Activated CD8-positive, alpha-beta memory T cell treated with anti-CD3 and anti-CD28 coated beads, Interleukin-2, amount 10 ng/mL, durations not matched to agents 7 days and 5 days (primary cell): ENCODE measurements at regions not wholly inside any gene's neighbourhood (a gene's known extent, or its start where the extent isn't known, plus 50 kb on each side); places are given as distances from the start of the nearest gene placed in this dataset.

Experiments used
- ATAC-seq: fragments of 150-1000 bp; cut with Tn5 transposase; one replicate; pipeline ENCODE4 v1.10.0; 2021; ENCODE audit warnings: moderate library complexity
- CTCF ChIA-PET: fragments of 350-600 bp; sonication (Branson Sonifier 250); formaldehyde crosslinking; loops from one replicate; lab custom pipeline; 2021; ENCODE audit warnings: antibody characterized with exemption; lab: Charles Lee
- DNase-seq: peaks from one replicate; pipeline ENCODE4 v3.0.0-alpha.2; 2020
- H3K27ac Mint-ChIP-seq: one replicate; pipeline ENCODE4 v1.8.0; 2021; ENCODE audit warnings: mild to moderate bottlenecking, mixed read lengths
- H3K27me3 Mint-ChIP-seq: one replicate; pipeline ENCODE4 v1.8.0; 2021; ENCODE audit warnings: mixed read lengths
- H3K36me3 Mint-ChIP-seq: one replicate; pipeline ENCODE4 v1.8.0; 2021; ENCODE audit warnings: mild to moderate bottlenecking, mixed read lengths
- H3K4me1 Mint-ChIP-seq: one replicate; pipeline ENCODE4 v1.8.0; 2021; ENCODE audit warnings: mixed read lengths
- H3K4me3 Mint-ChIP-seq: one replicate; pipeline ENCODE4 v1.8.0; 2021; ENCODE audit warnings: mild to moderate bottlenecking, moderate library complexity, mixed read lengths
- H3K9me3 Mint-ChIP-seq: one replicate; pipeline ENCODE4 v1.8.0; 2022; ENCODE audit warnings: low read depth, mixed read lengths

- no peaks in the 10 kb centered on the region for H3K27me3 Mint-ChIP-seq
- H3K4me1 Mint-ChIP-seq = no peaks in the 10 kb centered on the region
- no peak overlapping the region for H3K27ac Mint-ChIP-seq
- DNase-seq = no peak
- H3K9me3 Mint-ChIP-seq = peaks cover 3% of the 10 kb centered on the region
- no peaks in the 10 kb centered on the region for H3K36me3 Mint-ChIP-seq
- H3K4me3 Mint-ChIP-seq = no peak overlapping the region
- ATAC-seq = no peak
- CTCF ChIA-PET = no interaction called here
Measured at GRCh38 chr4:126221282-126221681, 906.5 kb downstream of the FAT4 start.

GRCh38 chr4:126221717-126222340 lies 907.1 kb downstream of the FAT4 start:
- no peak for ATAC-seq
- no peaks in the 10 kb centered on the region for H3K36me3 Mint-ChIP-seq
- no peaks in the 10 kb centered on the region for H3K4me1 Mint-ChIP-seq
- H3K27ac Mint-ChIP-seq = no peak overlapping the region
- CTCF ChIA-PET = no interaction called here
- DNase-seq = no peak
- peaks cover 3% of the 10 kb centered on the region for H3K9me3 Mint-ChIP-seq
- H3K4me3 Mint-ChIP-seq = no peak overlapping the region
- no peaks in the 10 kb centered on the region for H3K27me3 Mint-ChIP-seq

- Mint-ChIP-seq H3K4me3 (no peak overlapping the region), H3K27me3 (no peaks in the 10 kb centered on the region), H3K9me3 (peaks cover 3% of the 10 kb centered on the region), H3K4me1 (no peaks in the 10 kb centered on the region), H3K27ac (no peak overlapping the region), H3K36me3 (no peaks in the 10 kb centered on the region)
- ATAC-seq = no peak
- CTCF ChIA-PET = no interaction called here
- no peak for DNase-seq
Measured at GRCh38 chr4:126223784-126224407, 909.1 kb downstream of the FAT4 start.

- no peak for ATAC-seq
- CTCF ChIA-PET = no interaction called here
- H3K36me3 Mint-ChIP-seq = no peaks in the 10 kb centered on the region
- DNase-seq = no peak
- H3K4me3 Mint-ChIP-seq = no peak overlapping the region
- H3K27me3 Mint-ChIP-seq = no peaks in the 10 kb centered on the region
- no peak overlapping the region for H3K27ac Mint-ChIP-seq
- no peaks in the 10 kb centered on the region for H3K4me1 Mint-ChIP-seq
- peaks cover 3% of the 10 kb centered on the region for H3K9me3 Mint-ChIP-seq
Measured at GRCh38 chr4:126227428-126227827, 912.7 kb downstream of the FAT4 start.

GRCh38 chr4:126230269-126230668 lies 915.5 kb downstream of the FAT4 start:
- H3K4me3 Mint-ChIP-seq = no peak overlapping the region
- ATAC-seq = no peak
- no peak for DNase-seq
- CTCF ChIA-PET = no interaction called here
- no peaks in the 10 kb centered on the region for H3K9me3 Mint-ChIP-seq
- H3K36me3 Mint-ChIP-seq = no peaks in the 10 kb centered on the region
- H3K27ac Mint-ChIP-seq = no peak overlapping the region
- no peaks in the 10 kb centered on the region for H3K27me3 Mint-ChIP-seq
- H3K4me1 Mint-ChIP-seq = no peaks in the 10 kb centered on the region

GRCh38 chr4:126233483-126233882 lies 918.7 kb downstream of the FAT4 start:
- no peak overlapping the region for H3K4me3 Mint-ChIP-seq
- no peak for DNase-seq
- peaks cover 4% of the 10 kb centered on the region for H3K9me3 Mint-ChIP-seq
- no peaks in the 10 kb centered on the region for H3K27me3 Mint-ChIP-seq
- no peak for ATAC-seq
- CTCF ChIA-PET = no interaction called here
- H3K4me1 Mint-ChIP-seq = no peaks in the 10 kb centered on the region
- no peaks in the 10 kb centered on the region for H3K36me3 Mint-ChIP-seq
- H3K27ac Mint-ChIP-seq = no peak overlapping the region

- CTCF ChIA-PET = no interaction called here
Measured at GRCh38 chr4:126238013-126238412, 923.3 kb downstream of the FAT4 start.

GRCh38 chr4:126241634-126242033 lies 926.9 kb downstream of the FAT4 start:
- Mint-ChIP-seq H3K27me3 (no peaks in the 10 kb centered on the region), H3K9me3 (peaks cover 6% of the 10 kb centered on the region), H3K4me3 (no peak overlapping the region), H3K27ac (no peak overlapping the region), H3K4me1 (no peaks in the 10 kb centered on the region), H3K36me3 (no peaks in the 10 kb centered on the region)
- no peak for ATAC-seq
- no peak for DNase-seq
- CTCF ChIA-PET = no interaction called here

More at GRCh38 chr4:126238013-126238412, 923.3 kb downstream of the FAT4 start:
- Mint-ChIP-seq H3K36me3 (no peaks in the 10 kb centered on the region), H3K27me3 (no peaks in the 10 kb centered on the region), H3K27ac (no peak overlapping the region), H3K4me1 (no peaks in the 10 kb centered on the region), H3K4me3 (no peak overlapping the region), H3K9me3 (peaks cover 8% of the 10 kb centered on the region)
- ATAC-seq = no peak
- DNase-seq = no peak

GRCh38 chr4:126242679-126243390 lies 928.1 kb downstream of the FAT4 start:
- Mint-ChIP-seq H3K36me3 (no peaks in the 10 kb centered on the region), H3K4me3 (no peak overlapping the region), H3K27me3 (no peaks in the 10 kb centered on the region), H3K9me3 (peaks cover 6% of the 10 kb centered on the region), H3K4me1 (no peaks in the 10 kb centered on the region), H3K27ac (no peak overlapping the region)
- CTCF ChIA-PET = no interaction called here
- no peak for ATAC-seq
- no peak for DNase-seq

GRCh38 chr4:126247409-126247808 lies 932.7 kb downstream of the FAT4 start:
- H3K27me3 Mint-ChIP-seq = no peaks in the 10 kb centered on the region
- ATAC-seq = no peak
- no peak for DNase-seq
- H3K36me3 Mint-ChIP-seq = no peaks in the 10 kb centered on the region
- H3K9me3 Mint-ChIP-seq = peaks cover 3% of the 10 kb centered on the region
- H3K4me1 Mint-ChIP-seq = no peaks in the 10 kb centered on the region
- no peak overlapping the region for H3K4me3 Mint-ChIP-seq
- CTCF ChIA-PET = no interaction called here
- no peak overlapping the region for H3K27ac Mint-ChIP-seq

GRCh38 chr4:126250006-126250405 lies 935.3 kb downstream of the FAT4 start:
- CTCF ChIA-PET = no interaction called here
- H3K9me3 Mint-ChIP-seq = no peaks in the 10 kb centered on the region
- DNase-seq (no peak), ATAC-seq (no peak)
- H3K27me3 Mint-ChIP-seq = no peaks in the 10 kb centered on the region
- H3K4me3 Mint-ChIP-seq = no peak overlapping the region
- no peak overlapping the region for H3K27ac Mint-ChIP-seq
- H3K4me1 Mint-ChIP-seq = no peaks in the 10 kb centered on the region
- H3K36me3 Mint-ChIP-seq = no peaks in the 10 kb centered on the region

GRCh38 chr4:126251169-126251568 lies 936.4 kb downstream of the FAT4 start:
- DNase-seq (no peak), ATAC-seq (no peak)
- H3K27ac Mint-ChIP-seq = no peak overlapping the region
- no peaks in the 10 kb centered on the region for H3K36me3 Mint-ChIP-seq
- no peaks in the 10 kb centered on the region for H3K4me1 Mint-ChIP-seq
- no peaks in the 10 kb centered on the region for H3K27me3 Mint-ChIP-seq
- no peak overlapping the region for H3K4me3 Mint-ChIP-seq
- CTCF ChIA-PET = no interaction called here
- H3K9me3 Mint-ChIP-seq = no peaks in the 10 kb centered on the region

- no peak for ATAC-seq
- H3K36me3 Mint-ChIP-seq = no peaks in the 10 kb centered on the region
- CTCF ChIA-PET = no interaction called here
- peaks cover 4% of the 10 kb centered on the region for H3K9me3 Mint-ChIP-seq
- H3K4me1 Mint-ChIP-seq = no peaks in the 10 kb centered on the region
- DNase-seq = no peak
- no peak overlapping the region for H3K4me3 Mint-ChIP-seq
- H3K27ac Mint-ChIP-seq = no peak overlapping the region
- H3K27me3 Mint-ChIP-seq = no peaks in the 10 kb centered on the region
Measured at GRCh38 chr4:126262665-126263064, 947.9 kb downstream of the FAT4 start.

GRCh38 chr4:126264839-126265238 lies 950.1 kb downstream of the FAT4 start:
- Mint-ChIP-seq H3K27ac (no peak overlapping the region), H3K4me1 (no peaks in the 10 kb centered on the region), H3K9me3 (peaks cover 4% of the 10 kb centered on the region), H3K4me3 (no peak overlapping the region), H3K36me3 (no peaks in the 10 kb centered on the region), H3K27me3 (no peaks in the 10 kb centered on the region)
- CTCF ChIA-PET = no interaction called here
- no peak for DNase-seq
- ATAC-seq = no peak
